Adrenal gland (tissue), 9 donors: ENCODE measurements at regions not wholly inside any gene's neighbourhood (a gene's known extent, or its start where the extent isn't known, plus 50 kb on each side); places are given as distances from the start of the nearest gene placed in this dataset.

ENCODE experiments used
- DNase-seq, 7 donors: peaks; one replicate each; pipeline ENCODE4 v3.0.0-alpha.2; 2019 to 2020
- H3K27ac ChIP-seq, 5 donors: fragments of 200-600 bp; sonication (generic) in 4 of 5; 1 replicate in 3 of 5; 2 replicates in 2 of 5; pipeline versions ENCODE4 v1.5.1 to v1.8.0; 2016 to 2020; ENCODE audit warnings: mild to moderate bottlenecking in 1 of 5
- H3K27me3 ChIP-seq: fragments of 200-600 bp; 2 replicates; pipeline ENCODE4 v1.8.0; 2021
- H3K36me3 ChIP-seq, 2 donors: fragments of 200-600 bp; replicated peaks in 1 of 2; 1 replicate in 1 of 2; 2 replicates in 1 of 2; pipeline versions ENCODE4 v1.5.1 to v1.8.0; 2018 to 2022
- H3K4me1 ChIP-seq, 2 donors: fragments of 200-600 bp; replicated peaks in 1 of 2; 1 replicate in 1 of 2; 2 replicates in 1 of 2; pipeline versions ENCODE4 v1.5.1 to v1.8.0; 2018 to 2021
- H3K4me3 ChIP-seq, 4 donors: fragments of 200-600 bp; sonication (generic) in 3 of 4; one replicate each; pipeline ENCODE4 v1.5.1; 2016 to 2018
- H3K9me3 ChIP-seq, 3 donors: fragments of 200-600 bp; sonication (generic) in 1 of 3; replicated peaks in 1 of 3; 1 replicate in 2 of 3; 2 replicates in 1 of 3; pipeline versions ENCODE4 v1.5.1 to v1.8.0; 2016 to 2021
- POLR2A ChIP-seq, 2 donors: fragments of 450-650 bp; IDR thresholded peaks; one replicate each; pipeline ENCODE4 v1.6.1; 2017; ENCODE audit warnings: antibody characterized with exemption in 2 of 2, mild to moderate bottlenecking in 2 of 2, moderate library complexity in 1 of 2
- WGBS, 4 donors: extraction: QIAGEN DNeasy Blood & Tissue Kit in 2 of 4; methylation state at CpG; one replicate each; pipeline versions ENCODE4 v1.1.5 to v1.1.7; 2013 to 2017; 5-methylcytosine and 5-hydroxymethylcytosine counted together
- intact Hi-C, 2 donors: fragments of 100-400 bp; cut with DNase I; formaldehyde crosslinking; loops; one replicate each; pipeline versions ENCODE4 v1.14.1 to v1.15.0; 2022 to 2023
- TF ChIP-seq, protein P1 (sequence below), 6 experiments: fragments of 450-650 bp in 4 of 6; fragments of 200-600 bp in 2 of 6; sonication (generic) in 1 of 6; IDR thresholded peaks; 1 replicate in 5 of 6; 2 replicates in 1 of 6; pipeline versions ENCODE4 v1.5.1 to v1.8.0; 2016 to 2021; ENCODE audit warnings: antibody characterized with exemption in 6 of 6, mild to moderate bottlenecking in 2 of 6, moderate library complexity in 1 of 6
- donor health status: healthy with polysubstance abuse.
- donor health status: Bipolar disorder and iron deficiency.
- donor health status: DM: yes; HTN: yes; CAD: no.
- donor health status: DM: no; HTN: no; CAD: no.
- donor health status: DM: no; HTN: no; CAD: no.

DNA sequence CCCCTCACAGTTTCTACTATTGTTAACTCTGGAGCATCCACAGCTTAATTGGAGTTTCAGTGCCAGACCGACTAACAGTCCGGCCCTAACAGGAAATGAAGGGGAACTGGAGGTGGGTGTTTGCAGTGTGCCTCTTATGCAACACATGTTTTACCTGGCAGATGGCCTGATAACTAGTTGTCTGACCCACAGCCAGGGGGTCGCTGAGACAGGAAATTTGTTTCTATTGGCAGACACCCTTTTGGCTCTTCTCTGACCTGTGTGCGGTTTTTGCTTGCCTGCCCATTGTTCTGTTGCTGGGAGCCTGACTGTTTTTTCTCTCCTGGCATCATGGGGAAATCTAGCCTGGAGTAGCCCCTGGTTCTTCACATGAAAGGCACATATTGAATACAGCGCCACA, 1329.8 kb downstream of the DSC3 start:
- no peaks in the 10 kb centered on the region for H3K36me3 ChIP-seq
- intact Hi-C loops, result no loop called here
- H3K4me3 ChIP-seq, result no peak overlapping the region
- H3K4me1 ChIP-seq, result no peaks in the 10 kb centered on the region
- H3K27ac ChIP-seq, result no peak overlapping the region
- H3K9me3 ChIP-seq, result no peaks in the 10 kb centered on the region
- DNase-seq, result no peak
- no peaks in the 10 kb centered on the region for H3K27me3 ChIP-seq
- TF ChIP-seq POLR2A (IDR thresholded peaks at IDR 0.05), result no peak
- TF ChIP-seq, protein P1, sequence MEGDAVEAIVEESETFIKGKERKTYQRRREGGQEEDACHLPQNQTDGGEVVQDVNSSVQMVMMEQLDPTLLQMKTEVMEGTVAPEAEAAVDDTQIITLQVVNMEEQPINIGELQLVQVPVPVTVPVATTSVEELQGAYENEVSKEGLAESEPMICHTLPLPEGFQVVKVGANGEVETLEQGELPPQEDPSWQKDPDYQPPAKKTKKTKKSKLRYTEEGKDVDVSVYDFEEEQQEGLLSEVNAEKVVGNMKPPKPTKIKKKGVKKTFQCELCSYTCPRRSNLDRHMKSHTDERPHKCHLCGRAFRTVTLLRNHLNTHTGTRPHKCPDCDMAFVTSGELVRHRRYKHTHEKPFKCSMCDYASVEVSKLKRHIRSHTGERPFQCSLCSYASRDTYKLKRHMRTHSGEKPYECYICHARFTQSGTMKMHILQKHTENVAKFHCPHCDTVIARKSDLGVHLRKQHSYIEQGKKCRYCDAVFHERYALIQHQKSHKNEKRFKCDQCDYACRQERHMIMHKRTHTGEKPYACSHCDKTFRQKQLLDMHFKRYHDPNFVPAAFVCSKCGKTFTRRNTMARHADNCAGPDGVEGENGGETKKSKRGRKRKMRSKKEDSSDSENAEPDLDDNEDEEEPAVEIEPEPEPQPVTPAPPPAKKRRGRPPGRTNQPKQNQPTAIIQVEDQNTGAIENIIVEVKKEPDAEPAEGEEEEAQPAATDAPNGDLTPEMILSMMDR (IDR thresholded peaks at IDR 0.05), result no peak
- 63 to 72% (median 67%) methylated on average over 5 of the region's 5 CpGs for WGBS, 4 donors

DNA sequence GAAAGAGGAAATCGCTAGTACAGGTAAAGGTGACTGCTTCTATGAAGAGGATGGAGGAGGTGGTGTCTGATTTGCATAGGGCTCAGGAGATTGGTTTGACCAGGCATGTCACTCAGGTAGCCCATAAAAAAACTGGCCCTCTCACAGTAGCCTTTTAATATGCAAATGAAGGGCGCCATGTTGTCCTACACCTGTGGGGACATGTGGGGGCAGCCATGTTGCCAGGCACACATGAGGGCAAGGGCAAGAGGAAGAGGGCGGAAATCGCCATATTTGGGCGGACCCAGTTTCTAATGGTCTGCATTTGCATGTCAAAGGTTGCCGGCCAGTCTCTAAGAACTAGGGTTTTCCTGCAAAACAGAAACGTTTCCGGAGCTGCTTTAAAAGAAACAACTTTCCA, 1330.6 kb downstream of the DSC3 start:
- H3K36me3 ChIP-seq, result no peaks in the 10 kb centered on the region
- no peak for DNase-seq
- H3K4me1 ChIP-seq, result no peaks in the 10 kb centered on the region
- intact Hi-C loops, result no loop called here
- 78 to 82% (median 80%) methylated on average over 8 of the region's 8 CpGs for WGBS, 4 donors
- H3K4me3 ChIP-seq, result no peak overlapping the region
- no peak overlapping the region for H3K27ac ChIP-seq
- TF ChIP-seq, protein P1 (IDR thresholded peaks at IDR 0.05), result no peak
- no peak for TF ChIP-seq POLR2A (IDR thresholded peaks at IDR 0.05)
- H3K27me3 ChIP-seq, result no peaks in the 10 kb centered on the region
- H3K9me3 ChIP-seq, result no peaks in the 10 kb centered on the region

DNA sequence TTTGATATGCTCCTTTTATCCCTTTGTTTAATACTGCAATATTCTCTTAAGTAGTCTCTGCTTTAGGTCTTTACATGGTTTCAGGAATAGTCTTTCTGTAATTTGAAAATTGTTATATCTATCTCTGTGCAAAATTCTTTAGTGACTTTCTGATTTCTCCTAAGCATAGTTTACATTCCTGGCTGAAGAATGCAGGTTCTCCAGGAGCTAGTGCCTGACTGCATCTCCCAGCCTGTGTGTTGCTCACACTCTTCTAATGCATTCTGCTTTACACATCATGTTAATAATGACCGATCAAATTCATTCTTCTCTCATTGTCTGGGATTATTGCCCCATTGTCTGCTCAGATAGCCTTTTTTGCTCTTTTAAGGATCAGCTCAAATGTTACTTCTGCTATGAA, 1349.2 kb downstream of the DSC3 start:
- Histone ChIP-seq H3K4me1 (no peaks in the 10 kb centered on the region), H3K36me3 (no peaks in the 10 kb centered on the region), H3K27me3 (no peaks in the 10 kb centered on the region), H3K27ac (no peak overlapping the region), H3K9me3 (no peaks in the 10 kb centered on the region), H3K4me3 (no peak overlapping the region)
- TF ChIP-seq, protein P1 (IDR thresholded peaks at IDR 0.05), result no peak
- TF ChIP-seq POLR2A (IDR thresholded peaks at IDR 0.05), result no peak
- 86 to 94% (median 90%) methylated on average over 1 of the region's 1 CpG for WGBS, 4 donors
- no peak for DNase-seq
- intact Hi-C loops, result no loop called here

DNA sequence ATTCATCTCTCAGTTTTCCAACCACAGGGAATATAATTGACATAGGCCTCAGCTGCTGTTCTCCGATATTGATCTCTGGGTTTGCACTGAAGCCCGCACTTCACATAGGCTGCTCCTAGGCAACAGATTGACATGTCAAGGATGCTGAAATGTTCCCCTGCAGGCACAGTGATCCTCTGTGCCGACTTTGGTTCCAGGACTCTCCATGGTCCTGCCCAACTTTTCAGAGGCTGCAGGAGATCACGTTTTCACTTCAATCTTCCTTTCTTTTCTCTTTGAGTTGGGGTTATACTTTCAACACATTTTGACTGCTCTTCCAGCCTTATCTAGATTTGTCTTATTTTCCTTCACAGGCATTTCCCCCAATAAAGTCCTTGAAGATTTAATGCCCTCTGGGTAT, 1361.0 kb downstream of the DSC3 start:
- no peaks in the 10 kb centered on the region for H3K9me3 ChIP-seq
- intact Hi-C loops, result no loop called here
- no peak overlapping the region for H3K27ac ChIP-seq
- WGBS, 4 donors, result 72 to 82% (median 76%) methylated on average over 4 of the region's 4 CpGs
- DNase-seq, result no peak
- H3K36me3 ChIP-seq, result no peaks in the 10 kb centered on the region
- no peaks in the 10 kb centered on the region for H3K27me3 ChIP-seq
- no peak for TF ChIP-seq POLR2A (IDR thresholded peaks at IDR 0.05)
- TF ChIP-seq, protein P1 (IDR thresholded peaks at IDR 0.05), result no peak
- no peak overlapping the region for H3K4me3 ChIP-seq
- H3K4me1 ChIP-seq, result no peaks in the 10 kb centered on the region
